SK-N-SH treated with all-trans-retinoic acid at 6 μM for 48 hours (cell line): ENCODE measurements at regions not wholly inside any gene's neighbourhood (a gene's known extent, or its start where the extent isn't known, plus 50 kb on each side); places are given as distances from the start of the nearest gene placed in this dataset.

ENCODE experiments used
- BACH2 ChIP-seq: fragments of 250-450 bp; sonication (Bioruptor Pico); IDR thresholded peaks from 2 replicates; pipeline ENCODE4 v1.9.0; 2021; ENCODE audit warnings: mild to moderate bottlenecking, borderline replicate concordance
- ESRRG ChIP-seq: fragments of 250-450 bp; sonication (Bioruptor Pico); IDR thresholded peaks from 2 replicates; pipeline ENCODE4 v1.6.1; 2021; ENCODE audit warnings: mild to moderate bottlenecking
- GLIS3 ChIP-seq: fragments of 250-450 bp; sonication (Bioruptor Pico); IDR thresholded peaks from 2 replicates; pipeline ENCODE4 v1.5.0; 2020; ENCODE audit warnings: mild to moderate bottlenecking, moderate library complexity
- OSR1 ChIP-seq: fragments of 250-450 bp; sonication (Bioruptor Pico); IDR thresholded peaks from 2 replicates; pipeline ENCODE4 v1.8.0; 2022; ENCODE audit warnings: moderate library complexity, mild to moderate bottlenecking, inconsistent platforms
- ZC3H10 ChIP-seq: fragments of 250-450 bp; sonication (Bioruptor Pico); IDR thresholded peaks from 2 replicates; pipeline ENCODE4 v1.5.1; 2021; ENCODE audit warnings: mild to moderate bottlenecking, moderate library complexity
- ZNF565 ChIP-seq: fragments of 450-650 bp; formaldehyde crosslinking; conservative IDR thresholded peaks from 2 replicates; pipeline ENCODE4 v1.5.0; 2020; ENCODE audit warnings: low read depth, mild to moderate bottlenecking, moderate library complexity
- ZNF70 ChIP-seq: fragments of 450-650 bp; formaldehyde crosslinking; IDR thresholded peaks from 2 replicates; pipeline ENCODE4 v1.5.0; 2020; ENCODE audit warnings: mild to moderate bottlenecking, moderate library complexity
- TF ChIP-seq, protein P1 (sequence below): fragments of 250-450 bp; sonication (Bioruptor Pico); IDR thresholded peaks from 2 replicates; pipeline ENCODE4 v1.5.1; 2021; ENCODE audit warnings: mild to moderate bottlenecking, moderate library complexity
- TF ChIP-seq, protein P2 (sequence below): fragments of 250-450 bp; sonication (Bioruptor Pico); IDR thresholded peaks from 2 replicates; pipeline ENCODE4 v1.5.1; 2020; ENCODE audit warnings: low read depth, mild to moderate bottlenecking, moderate library complexity
- TF ChIP-seq, protein P3 (sequence below): fragments of 250-450 bp; sonication (Bioruptor Pico); IDR thresholded peaks from 2 replicates; pipeline ENCODE4 v1.8.0; 2021; ENCODE audit warnings: low read depth, mild to moderate bottlenecking, moderate library complexity, borderline replicate concordance

DNA sequence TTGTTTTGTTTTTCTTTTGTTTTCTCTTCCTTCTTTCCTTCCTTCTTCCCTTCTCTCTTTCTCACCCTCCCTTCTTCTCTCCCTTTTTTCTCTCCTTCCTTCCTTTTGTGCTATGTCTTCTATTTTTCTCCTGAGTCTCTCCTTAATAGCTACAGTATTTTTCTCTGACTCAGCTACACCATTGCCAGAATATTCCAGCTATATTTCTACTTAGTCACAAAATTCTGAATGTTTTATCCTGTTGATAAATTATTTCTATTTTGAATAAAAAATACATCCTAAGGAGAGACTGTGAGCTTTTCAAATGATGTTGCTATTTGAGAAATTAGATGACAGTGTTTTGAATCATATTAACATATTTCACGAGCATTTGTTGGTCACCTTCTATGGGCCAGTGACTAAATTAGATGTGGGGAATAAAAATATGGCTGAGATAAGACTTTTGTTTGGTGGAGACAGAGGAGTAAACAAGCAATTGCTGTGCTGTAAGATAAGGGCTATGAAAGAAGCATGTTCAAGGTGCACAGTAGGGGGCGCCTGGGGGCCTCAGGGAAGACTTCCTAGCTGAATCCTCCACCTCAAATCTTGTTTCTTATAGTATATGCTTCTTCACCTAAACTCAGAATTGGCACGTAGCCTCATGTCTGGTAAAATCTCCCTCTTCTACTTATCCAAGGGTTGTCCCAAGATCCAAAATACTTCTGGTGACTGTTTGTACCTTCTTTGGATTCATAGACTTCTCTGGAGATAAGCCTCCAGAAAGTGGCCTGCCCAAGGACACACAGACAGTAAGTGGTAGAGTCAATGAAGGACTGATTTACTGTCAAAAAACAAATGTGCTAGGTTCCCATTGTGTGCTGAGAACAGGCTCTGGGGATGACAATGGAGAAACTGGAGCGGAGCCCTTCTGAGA, 115.5 kb upstream of the CREB5 start:
- TF ChIP-seq, protein P1, sequence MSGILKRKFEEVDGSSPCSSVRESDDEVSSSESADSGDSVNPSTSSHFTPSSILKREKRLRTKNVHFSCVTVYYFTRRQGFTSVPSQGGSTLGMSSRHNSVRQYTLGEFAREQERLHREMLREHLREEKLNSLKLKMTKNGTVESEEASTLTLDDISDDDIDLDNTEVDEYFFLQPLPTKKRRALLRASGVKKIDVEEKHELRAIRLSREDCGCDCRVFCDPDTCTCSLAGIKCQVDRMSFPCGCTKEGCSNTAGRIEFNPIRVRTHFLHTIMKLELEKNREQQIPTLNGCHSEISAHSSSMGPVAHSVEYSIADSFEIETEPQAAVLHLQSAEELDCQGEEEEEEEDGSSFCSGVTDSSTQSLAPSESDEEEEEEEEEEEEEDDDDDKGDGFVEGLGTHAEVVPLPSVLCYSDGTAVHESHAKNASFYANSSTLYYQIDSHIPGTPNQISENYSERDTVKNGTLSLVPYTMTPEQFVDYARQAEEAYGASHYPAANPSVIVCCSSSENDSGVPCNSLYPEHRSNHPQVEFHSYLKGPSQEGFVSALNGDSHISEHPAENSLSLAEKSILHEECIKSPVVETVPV (CRISPR knock-in tag) = no peak
- TF ChIP-seq ESRRG (CRISPR knock-in tag) (no peak), ZNF70 (CRISPR knock-in tag) (no peak), OSR1 (CRISPR knock-in tag) (no peak), BACH2 (no peak), ZC3H10 (CRISPR knock-in tag) (no peak), GLIS3 (CRISPR knock-in tag) (no peak), ZNF565 (no peak)
- TF ChIP-seq, protein P2, sequence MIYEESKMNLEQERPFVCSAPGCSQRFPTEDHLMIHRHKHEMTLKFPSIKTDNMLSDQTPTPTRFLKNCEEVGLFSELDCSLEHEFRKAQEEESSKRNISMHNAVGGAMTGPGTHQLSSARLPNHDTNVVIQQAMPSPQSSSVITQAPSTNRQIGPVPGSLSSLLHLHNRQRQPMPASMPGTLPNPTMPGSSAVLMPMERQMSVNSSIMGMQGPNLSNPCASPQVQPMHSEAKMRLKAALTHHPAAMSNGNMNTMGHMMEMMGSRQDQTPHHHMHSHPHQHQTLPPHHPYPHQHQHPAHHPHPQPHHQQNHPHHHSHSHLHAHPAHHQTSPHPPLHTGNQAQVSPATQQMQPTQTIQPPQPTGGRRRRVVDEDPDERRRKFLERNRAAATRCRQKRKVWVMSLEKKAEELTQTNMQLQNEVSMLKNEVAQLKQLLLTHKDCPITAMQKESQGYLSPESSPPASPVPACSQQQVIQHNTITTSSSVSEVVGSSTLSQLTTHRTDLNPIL (CRISPR knock-in tag) = no peak
- TF ChIP-seq, protein P3, sequence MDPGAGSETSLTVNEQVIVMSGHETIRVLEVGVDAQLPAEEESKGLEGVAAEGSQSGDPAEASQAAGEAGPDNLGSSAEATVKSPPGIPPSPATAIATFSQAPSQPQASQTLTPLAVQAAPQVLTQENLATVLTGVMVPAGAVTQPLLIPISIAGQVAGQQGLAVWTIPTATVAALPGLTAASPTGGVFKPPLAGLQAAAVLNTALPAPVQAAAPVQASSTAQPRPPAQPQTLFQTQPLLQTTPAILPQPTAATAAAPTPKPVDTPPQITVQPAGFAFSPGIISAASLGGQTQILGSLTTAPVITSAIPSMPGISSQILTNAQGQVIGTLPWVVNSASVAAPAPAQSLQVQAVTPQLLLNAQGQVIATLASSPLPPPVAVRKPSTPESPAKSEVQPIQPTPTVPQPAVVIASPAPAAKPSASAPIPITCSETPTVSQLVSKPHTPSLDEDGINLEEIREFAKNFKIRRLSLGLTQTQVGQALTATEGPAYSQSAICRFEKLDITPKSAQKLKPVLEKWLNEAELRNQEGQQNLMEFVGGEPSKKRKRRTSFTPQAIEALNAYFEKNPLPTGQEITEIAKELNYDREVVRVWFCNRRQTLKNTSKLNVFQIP (CRISPR knock-in tag) = no peak
